Endothelial cell (in vitro differentiated cells): ENCODE measurements at regions not wholly inside any gene's neighbourhood (a gene's known extent, or its start where the extent isn't known, plus 50 kb on each side); places are given as distances from the start of the nearest gene placed in this dataset.

Experiments
- DNase-seq: peaks from one replicate; pipeline ENCODE4 v3.0.0; 2021; ENCODE audit warnings: low spot score
- H3K27ac Mint-ChIP-seq: one replicate; pipeline ENCODE4 v1.8.0; 2021; ENCODE audit warnings: mixed read lengths, inconsistent platforms; ENCODE audit not compliant: unreplicated experiment
- H3K27me3 Mint-ChIP-seq: one replicate; pipeline ENCODE4 v1.8.0; 2021; ENCODE audit warnings: mild to moderate bottlenecking, moderate library complexity, mixed read lengths, inconsistent platforms; ENCODE audit not compliant: unreplicated experiment
- H3K36me3 Mint-ChIP-seq: one replicate; pipeline ENCODE4 v1.8.0; 2021; ENCODE audit warnings: mild to moderate bottlenecking, low read depth, mixed read lengths, inconsistent platforms; ENCODE audit not compliant: unreplicated experiment
- H3K4me1 Mint-ChIP-seq: one replicate; pipeline ENCODE4 v1.8.0; 2021; ENCODE audit warnings: mild to moderate bottlenecking, mixed read lengths, inconsistent platforms; ENCODE audit not compliant: unreplicated experiment
- H3K4me3 Mint-ChIP-seq: one replicate; pipeline ENCODE4 v1.8.0; 2021; ENCODE audit warnings: mild to moderate bottlenecking, mixed read lengths, inconsistent platforms; ENCODE audit not compliant: unreplicated experiment
- H3K9me3 Mint-ChIP-seq: one replicate; pipeline ENCODE4 v1.8.0; 2021; ENCODE audit warnings: mixed read lengths, inconsistent platforms; ENCODE audit not compliant: unreplicated experiment
- CTCF ChIP-seq: fragments of 200-600 bp; sonication (generic); IDR thresholded peaks from one replicate; pipeline ENCODE4 v1.5.0; 2021; ENCODE audit warnings: antibody characterized with exemption; ENCODE audit not compliant: unreplicated experiment

DNA sequence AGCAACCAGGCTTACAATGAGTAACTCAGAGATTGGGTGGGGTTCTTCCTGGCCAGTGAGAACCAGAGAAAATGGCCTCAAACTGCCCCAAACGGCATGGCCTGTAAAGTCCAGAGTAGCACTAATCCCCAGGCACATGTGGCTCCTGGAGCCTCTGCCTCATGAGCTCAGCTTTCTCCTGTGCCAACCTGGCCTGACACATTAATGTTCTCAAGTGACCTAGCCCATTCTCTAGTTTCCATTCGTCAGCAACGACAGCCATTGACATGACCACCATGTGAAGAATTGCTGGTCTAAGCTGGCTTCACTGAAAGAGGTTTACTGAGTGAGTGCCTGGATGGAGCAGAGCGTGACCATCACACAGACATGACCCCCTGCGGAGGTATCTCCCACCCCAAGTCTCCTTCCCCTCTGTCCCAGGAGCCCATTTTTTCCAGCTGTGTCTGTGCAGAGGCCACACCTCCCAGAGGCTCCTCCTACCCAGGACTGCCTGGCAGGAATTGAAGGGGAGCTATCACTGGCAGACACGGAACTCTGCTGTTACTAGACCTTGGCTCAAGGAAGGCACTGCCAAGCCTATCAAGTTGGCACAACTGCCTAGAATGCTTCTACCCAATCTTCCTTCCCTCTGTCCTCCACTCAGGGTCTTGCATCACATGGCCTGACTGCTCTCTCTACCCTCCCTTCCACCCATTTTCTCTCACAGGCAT, 59.0 kb upstream of the BOD1 start:
- H3K4me3 Mint-ChIP-seq, result no peak overlapping the region
- no peak for TF ChIP-seq CTCF
- H3K9me3 Mint-ChIP-seq, result no peaks in the 10 kb centered on the region
- no peak for DNase-seq
- peaks cover 5% of the 10 kb centered on the region for H3K27me3 Mint-ChIP-seq
- H3K4me1 Mint-ChIP-seq, result peaks cover 37% of the 10 kb centered on the region
- no peak overlapping the region for H3K27ac Mint-ChIP-seq
- no peaks in the 10 kb centered on the region for H3K36me3 Mint-ChIP-seq

GRCh38 chr5:173676375-173676774, 59.9 kb upstream of the BOD1 start:
- no peaks in the 10 kb centered on the region for H3K9me3 Mint-ChIP-seq
- no peak overlapping the region for H3K4me3 Mint-ChIP-seq
- peaks cover 35% of the 10 kb centered on the region for H3K4me1 Mint-ChIP-seq
- TF ChIP-seq CTCF, result no peak
- no peak for DNase-seq
- no peak overlapping the region for H3K27ac Mint-ChIP-seq
- peaks cover 5% of the 10 kb centered on the region for H3K27me3 Mint-ChIP-seq
- H3K36me3 Mint-ChIP-seq, result no peaks in the 10 kb centered on the region

GRCh38 chr5:173677125-173677672, 60.7 kb upstream of the BOD1 start:
- H3K27me3 Mint-ChIP-seq, result peaks cover 5% of the 10 kb centered on the region
- no peaks in the 10 kb centered on the region for H3K36me3 Mint-ChIP-seq
- TF ChIP-seq CTCF, result no peak

DNA sequence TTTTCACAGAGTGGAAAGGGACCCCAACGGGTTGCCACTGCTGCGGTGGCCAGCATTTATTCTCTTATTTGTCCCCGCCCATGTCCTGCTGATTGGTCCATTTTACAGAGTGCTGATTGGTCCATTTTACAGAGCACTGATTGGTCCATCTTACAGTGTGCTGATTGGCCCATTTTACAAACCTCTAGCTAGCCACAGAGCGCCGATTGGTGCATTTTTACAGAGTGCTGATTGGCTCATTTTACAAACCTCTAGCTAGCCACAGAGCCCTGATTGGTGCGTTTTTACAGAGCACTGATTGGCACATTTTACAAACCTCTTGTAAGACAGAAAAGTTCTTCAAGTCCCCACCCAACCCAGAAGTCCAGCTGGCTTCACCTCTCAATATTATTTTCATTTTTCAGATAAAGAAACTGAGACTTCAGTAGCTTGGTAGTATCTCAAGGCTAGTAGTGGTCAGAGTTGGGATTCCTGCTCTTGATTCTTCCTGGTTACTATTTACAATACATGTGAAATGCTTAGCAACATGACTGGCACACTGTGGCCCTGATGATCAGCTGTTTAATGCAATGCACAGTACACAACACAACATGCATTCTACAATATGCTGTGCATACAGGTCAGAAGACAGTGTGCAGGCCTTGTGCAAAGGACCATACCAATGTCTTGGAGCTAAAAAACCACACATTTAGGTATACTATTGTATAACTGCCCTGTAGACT, 63.6 kb upstream of the BOD1 start:
- Mint-ChIP-seq H3K9me3 (no peaks in the 10 kb centered on the region), H3K27me3 (peaks cover 4% of the 10 kb centered on the region), H3K4me3 (no peak overlapping the region), H3K36me3 (no peaks in the 10 kb centered on the region), H3K4me1 (peaks cover 5% of the 10 kb centered on the region), H3K27ac (no peak overlapping the region)
- TF ChIP-seq CTCF, result no peak
- no peak for DNase-seq

More at GRCh38 chr5:173677125-173677672, 60.7 kb upstream of the BOD1 start:
- H3K27ac Mint-ChIP-seq, result no peak overlapping the region
- peaks cover 27% of the 10 kb centered on the region for H3K4me1 Mint-ChIP-seq
- no peak for DNase-seq
- no peak overlapping the region for H3K4me3 Mint-ChIP-seq
- no peaks in the 10 kb centered on the region for H3K9me3 Mint-ChIP-seq
